Stimulated activated CD8-positive, alpha-beta memory T cell treated with anti-CD3 and anti-CD28 coated beads, Interleukin-7, amount 100 ng/mL, for 48 hours (primary cell): ENCODE measurements at regions not wholly inside any gene's neighbourhood (a gene's known extent, or its start where the extent isn't known, plus 50 kb on each side); places are given as distances from the start of the nearest gene placed in this dataset.

ENCODE experiments used
- DNase-seq, 2 donors: peaks; one replicate each; pipeline ENCODE4 v3.0.0-alpha.2; 2020; ENCODE audit warnings: low read depth in 1 of 2; ENCODE audit errors: extremely low read depth in 1 of 2

DNA sequence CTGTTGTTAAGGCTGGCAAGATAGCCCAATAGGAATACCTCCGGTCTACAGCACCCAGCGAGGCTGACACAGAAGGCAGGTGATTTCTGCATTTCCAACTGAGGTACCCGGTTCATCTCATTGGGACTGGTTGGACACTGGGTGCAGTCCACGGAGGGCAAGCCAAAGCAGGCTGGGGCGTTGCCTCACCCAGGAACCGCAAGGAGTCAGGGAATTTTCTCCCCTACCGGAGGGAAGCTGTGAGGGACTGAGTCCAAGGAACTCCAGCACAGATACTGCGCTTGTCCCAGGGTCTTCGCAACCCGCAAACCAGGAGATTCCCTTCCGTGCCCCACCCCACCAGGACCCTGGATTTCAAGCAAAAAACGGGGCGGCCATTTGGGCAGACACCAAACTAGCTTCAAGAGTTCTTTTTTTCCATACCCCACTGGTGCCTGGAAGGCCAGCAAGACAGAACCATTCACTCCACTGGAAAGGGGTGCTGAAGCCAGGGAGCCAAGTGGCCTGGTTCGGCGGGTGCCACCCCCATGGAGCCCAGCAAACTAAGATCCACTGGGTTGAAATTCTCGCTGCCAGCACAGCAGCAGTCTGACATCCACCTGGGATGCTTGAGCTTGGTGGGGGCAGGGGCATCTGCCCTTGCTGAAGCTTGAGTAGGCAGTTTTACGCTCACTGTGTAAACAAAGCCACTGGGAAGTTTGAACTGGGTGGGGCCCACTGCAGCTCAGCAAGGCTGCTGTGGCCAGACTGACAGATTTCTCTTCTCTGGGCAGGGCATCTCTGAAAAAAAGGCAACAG is 647.2 kb downstream of the BNC2 start:
- no peak for DNase-seq

DNA sequence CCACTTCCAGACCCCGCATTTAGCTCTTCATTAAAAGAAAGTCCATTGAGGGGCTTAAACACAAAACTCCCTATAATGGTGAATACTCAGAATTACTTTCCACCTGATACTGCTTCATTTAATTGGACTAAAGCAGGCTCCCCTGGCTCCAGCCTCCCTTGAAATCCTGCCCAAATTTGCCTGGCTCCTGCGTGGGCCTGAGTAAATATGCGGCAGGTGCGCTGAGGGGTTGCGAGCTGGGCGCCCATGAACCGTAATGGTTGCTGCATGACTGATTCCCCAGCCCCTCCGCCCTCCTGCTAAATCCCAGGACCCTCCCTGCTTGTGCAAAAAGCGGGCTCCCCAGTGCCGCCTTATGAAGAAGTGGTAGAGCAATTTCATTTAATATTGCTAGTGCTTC is 639.7 kb downstream of the BNC2 start:
- DNase-seq = no peak

DNA sequence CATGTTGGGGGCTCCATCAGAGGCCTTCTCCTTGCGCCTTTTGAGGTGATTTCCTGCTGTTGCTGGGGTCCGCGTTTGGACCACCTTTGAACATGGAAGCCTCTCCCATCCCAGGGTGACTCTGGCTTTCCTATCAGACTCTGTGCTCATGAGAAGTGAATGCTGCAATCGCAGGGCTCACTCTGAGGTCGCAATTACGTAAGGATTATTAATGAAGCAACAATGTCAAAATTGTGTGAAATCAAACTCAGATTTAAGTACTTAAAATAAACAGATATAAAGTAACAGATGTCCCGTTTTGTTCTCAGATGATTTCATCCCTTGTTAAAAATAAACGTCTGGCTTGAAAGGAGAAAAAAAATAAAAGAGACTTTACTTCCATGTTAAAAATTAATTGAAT is 634.2 kb downstream of the BNC2 start:
- no peak for DNase-seq

DNA sequence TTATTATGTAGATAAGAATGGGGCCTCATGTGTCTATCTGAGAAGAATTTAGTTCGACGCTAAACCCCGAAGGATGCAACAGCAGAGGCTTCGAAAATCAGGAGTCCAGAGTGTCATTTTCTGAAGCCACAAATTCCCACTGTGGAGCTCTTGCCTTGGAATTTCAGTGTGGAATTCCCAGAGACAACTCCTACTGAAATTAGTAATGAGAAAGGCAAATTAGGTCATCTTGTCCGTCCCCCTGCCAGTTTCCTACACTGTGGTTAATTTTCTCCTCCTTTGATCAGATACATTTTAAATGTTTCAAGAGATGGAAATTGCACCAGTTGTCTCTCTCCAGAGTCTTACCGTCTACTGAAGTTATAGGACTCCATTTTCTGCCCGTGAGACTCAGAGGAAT is 633.6 kb downstream of the BNC2 start:
- DNase-seq = no peak

DNA sequence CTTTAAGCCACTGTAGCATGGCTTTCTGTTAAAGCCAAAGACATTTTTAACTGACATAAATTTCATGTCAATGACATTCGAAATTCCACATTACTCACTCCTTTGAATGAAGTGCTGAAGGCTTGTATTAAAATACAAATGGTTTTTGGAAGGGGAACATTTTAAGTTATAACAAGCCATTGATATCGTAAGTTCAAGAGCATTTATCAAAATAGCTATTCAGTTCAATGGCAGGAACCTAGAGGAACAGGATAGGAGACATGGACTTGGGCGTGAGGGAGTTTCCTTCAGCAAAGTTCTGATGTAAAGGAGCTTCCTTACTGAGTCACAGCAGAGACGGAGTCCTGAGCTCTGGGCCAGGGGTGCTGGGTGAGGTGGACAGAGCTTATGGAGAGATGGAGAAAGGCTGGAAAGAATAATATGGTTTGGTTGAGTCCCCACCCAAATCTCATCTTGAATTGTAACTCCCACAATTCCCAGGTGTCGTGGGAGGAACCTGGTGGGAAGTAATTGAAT is 631.8 kb downstream of the BNC2 start:
- DNase-seq = no peak

DNA sequence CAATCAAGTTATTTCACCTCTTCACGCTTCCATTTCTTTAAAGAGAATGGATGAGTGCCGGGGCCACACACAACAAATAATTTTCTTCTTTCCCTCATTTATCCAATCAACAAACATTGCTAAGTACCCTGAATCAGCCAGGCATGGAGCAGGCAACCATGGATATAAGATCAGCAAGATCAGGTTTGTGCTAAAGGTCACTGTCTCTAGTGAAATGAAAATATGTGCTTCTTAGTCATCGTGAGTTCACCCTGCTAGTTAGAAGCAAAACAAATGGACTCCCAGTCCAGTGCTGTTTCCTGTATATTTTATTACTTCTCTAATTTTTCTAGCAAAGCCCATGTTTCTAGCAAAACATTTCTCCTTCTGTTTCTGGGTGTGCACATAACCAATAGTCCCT is 629.2 kb downstream of the BNC2 start:
- no peak for DNase-seq

DNA sequence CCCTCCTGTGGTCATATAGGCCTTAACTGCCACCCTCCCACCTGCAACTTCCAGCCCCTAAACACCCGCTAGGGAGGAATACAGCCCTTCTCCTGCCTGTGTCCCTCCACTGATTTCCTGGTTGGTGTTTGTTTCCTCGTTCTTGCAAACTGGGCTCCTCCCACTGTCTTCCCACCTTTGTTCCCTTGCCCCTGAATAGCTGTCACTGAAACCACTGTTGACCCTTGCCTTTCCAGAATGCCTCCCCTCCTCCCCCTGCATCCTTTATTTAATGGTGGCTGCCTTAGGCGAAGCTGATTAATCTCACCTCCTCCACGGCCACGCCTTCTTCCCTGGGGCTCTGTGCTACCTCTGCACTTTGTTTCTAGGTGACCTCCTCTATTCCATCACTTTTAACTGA is 626.7 kb downstream of the BNC2 start:
- DNase-seq = no peak

DNA sequence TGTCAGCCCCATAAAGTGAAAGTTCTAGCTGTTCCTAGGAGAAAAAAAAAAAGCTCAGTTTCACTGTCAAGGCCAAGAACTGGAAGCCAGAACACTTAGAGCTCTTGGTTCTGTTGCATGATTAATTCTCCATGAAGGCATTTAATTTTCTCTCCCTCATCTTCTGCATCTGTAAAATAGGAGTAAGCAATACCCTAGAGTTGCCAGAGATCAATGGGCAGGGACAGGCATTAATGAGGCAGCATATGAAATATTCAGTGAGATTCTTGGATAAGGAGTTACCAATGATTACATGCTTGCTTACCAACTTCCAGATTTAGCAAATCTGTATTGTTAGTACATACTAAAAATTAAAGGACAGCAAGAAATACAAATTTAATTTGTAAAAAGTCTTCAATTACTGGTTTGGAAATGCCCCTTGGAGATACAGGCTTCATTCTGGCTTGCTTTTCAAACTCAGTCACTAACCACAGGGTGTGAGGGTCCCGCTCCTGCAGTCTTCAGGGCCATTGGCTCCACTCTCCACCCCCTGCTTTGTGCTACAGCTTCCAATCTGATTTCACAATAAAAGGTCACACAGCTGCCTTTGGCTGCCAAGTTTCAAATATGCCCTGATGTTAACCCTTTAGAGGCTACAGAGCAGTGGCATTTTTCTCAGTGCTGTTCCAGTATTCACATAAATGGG is 624.6 kb downstream of the BNC2 start:
- DNase-seq = no peak

DNA sequence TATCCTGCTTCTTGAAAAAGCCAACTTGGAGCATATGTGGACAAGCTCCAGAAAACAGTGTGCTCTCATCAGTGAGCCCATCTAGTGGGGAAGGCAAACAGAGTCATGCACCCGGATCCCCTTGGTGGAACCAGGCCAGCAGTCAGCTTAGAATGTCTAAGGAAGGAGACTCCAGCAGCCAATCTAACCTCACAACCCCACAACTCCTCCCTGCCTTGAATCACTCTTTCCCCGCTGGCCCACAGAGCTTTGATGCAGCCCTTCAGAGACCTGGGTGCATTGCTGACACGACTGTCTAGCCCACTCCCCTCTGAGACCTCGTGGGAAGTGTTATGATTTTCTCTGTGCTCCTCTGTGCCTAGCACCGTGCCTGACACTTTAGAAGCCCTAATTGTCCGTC is 623.7 kb downstream of the BNC2 start:
- no peak for DNase-seq

DNA sequence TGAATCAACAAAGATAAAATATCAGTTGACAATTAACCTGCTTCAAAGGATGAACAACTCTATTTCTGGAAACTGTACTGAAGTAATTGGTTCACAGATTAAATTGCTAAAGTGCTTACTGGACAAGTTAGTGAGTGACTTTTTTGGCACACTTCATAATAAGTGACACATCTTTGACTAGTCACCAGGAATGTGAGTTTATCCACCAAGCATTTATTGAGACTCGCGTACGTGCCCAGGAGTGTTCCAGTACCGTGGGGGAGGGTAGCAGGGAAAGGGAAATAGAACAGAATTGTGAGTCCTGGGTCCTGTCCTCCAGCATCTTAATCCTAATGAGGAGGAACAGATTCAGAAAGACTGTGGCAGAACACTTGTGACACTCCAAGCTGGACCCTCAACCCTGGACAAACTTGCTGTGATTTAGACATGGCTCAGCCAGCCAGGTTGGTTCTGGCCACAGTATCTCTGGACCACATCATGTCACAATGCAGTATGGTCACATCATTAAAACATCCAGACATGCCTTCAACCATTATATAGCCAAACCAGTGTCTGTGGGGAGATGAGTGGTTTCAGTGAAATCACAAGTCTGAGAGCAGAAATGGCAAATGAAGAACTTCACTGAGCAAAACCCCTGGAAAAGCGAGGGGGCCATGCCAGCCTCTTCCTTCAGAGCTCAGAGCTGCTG is 623.1 kb downstream of the BNC2 start:
- no peak for DNase-seq

DNA sequence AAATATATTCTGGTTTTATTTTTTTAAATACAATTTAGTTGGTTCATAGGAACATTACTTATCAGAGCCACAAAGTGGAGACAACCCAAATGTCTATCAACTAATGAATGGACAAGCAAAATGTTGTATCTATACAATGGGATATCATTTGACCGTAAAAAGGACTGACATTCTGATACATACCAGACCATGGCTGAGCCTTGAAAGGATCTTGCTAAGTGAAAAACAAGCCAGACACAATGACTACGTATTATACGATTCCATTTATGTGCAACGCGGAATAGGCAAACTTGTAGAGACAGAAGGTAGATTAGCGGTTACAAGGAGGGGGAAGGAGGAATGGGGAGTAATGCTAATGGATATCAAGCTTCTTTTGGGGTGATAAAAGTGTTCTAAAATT is 621.6 kb downstream of the BNC2 start:
- DNase-seq = no peak

DNA sequence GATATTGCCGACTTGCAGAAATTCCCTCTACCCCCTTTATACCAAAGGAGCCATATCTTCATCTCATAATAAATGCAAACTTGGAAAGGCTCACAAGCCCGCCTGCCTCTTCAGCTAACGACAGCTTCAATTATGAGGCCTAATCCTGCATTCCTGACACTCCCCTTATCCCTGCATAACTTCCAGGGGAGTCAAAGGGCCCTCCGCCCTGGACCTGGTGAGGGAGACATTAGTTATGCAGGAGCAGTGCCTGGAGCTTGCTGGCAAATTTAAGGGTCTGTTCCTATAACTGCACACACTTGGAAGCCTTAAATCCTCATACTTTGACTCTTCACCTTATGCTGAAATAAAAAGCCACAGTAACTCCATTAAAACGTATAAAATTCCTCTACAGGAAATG is 617.9 kb downstream of the BNC2 start:
- no peak for DNase-seq

DNA sequence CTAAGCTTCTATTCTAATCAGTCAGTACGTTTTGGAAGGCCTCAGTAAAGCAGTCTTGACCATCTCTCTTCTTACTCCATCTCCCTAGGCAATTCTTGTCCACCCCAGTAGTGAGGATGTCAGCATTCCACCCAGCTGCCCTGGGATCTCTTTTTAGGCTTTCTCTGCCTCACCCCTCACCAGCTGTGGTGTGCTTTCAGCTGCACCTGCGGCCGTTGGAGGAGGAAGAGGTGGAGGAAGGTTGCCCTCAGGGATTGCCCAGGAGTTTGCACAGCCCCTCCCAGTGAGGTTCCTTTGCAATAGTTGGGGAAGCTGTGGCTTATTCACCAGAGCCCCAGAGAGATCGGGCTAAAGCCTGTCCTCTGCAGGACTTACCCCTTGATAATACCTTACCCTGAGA is 615.8 kb downstream of the BNC2 start:
- no peak for DNase-seq

DNA sequence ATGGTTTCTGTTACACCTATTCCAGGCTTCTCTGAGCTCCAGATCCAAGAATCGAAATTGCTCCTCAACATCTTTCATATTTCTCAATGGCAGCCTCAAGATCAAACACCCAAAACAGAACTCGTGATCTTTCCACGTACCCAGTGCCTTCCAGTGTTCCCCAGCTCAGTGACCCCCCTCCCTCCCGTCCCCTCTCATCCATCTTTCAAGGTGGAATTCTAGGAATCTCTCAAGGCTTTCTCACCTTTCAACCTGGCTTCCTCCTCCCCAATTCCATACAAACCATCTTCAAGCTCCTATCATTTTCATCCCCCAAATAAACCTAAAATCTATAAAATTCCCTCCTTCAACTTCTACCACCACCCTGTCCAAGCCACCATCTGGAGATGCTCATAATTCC is 615.3 kb downstream of the BNC2 start:
- no peak for DNase-seq

DNA sequence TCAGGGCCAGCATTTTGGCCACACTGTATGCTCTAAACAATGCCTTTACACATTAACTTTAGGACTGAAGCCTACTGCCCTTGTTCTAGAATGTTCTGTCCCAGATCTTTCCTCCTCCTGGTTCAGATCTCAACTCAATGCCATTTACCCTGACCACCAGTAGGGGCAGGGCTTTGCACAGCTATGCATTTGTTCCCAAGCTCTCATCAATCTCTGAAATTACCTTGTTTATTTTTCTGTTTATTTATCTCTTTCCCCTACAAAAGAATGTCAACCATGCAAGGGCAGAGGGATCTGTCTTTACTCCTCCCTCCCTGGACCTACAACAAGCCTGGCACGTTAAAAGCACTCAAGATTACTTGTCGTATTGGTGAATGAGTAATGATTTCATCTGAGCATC is 612.9 kb downstream of the BNC2 start:
- DNase-seq = no peak

DNA sequence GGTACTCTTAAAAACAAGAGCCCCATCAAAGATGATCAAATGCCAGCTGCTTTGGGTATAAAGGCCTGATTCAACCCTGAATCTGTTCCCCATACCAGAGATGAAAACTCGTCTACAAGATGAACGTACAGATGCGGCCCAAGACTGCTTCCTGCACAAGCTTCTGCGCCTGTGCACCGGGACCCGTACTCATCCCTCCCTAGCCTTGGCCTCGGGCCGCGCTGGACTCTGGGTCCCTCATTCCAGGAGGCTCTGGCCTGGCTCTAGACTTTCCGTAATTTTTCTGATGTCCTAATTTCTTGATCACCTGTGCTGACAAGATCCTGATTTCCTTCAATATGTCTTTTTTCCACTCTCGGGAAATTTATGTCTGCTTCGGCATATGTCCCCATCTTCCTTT is 612.3 kb downstream of the BNC2 start:
- DNase-seq = no peak

DNA sequence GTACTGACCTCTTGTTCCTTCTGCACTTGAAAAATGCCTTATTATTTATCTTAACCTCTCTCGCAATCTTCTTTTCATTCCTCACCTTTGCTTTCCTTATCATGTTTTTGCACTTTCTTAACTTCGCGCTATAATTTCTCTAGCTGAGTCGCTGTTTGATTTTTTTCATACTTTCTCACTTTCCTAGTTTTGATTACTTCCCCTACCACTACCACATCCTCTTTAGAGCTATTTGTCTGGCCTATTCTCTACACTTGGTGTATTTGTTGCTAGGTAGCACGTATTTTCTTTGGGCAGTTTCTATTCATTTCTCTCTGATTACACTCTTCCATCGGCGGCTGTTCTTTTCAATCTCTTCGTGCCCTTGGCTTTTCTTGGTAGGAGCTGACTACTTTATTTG is 611.8 kb downstream of the BNC2 start:
- no peak for DNase-seq

DNA sequence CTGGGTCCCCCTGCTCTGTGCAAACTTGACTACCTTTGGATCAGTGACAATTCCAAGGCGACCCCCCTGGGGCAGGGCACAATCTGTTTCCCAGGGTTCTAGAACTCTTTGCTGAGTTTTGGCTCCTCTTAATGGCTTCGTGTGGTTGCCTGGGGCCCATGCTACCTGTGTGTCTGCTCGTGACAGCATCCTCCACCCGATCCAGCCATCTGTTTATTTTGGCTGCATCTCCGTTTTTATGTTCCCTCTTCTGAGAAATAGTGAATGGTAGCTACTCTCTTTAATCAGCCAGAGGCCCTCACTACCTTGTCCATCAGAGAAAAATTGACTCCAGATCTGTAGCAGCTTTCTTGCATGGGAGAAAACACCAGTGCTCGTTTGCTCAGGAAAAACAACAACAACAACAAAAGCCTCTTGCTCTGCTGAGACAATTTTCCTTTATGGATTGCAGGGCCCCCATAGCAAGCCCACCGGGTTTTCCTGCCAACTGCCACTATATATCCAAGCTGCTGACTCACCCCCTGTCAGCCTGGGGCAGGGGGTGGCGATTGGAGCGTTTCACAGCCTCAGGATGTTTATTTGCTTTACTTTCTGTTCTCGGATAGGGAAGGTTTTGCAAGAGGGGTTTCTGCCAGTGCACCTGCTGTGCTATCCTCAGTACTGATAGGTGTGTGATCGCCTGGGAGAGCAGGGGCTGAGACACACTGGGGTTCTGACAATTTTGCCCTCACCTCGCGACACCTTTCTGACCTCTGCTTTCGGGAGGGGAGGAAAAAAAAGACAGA is 607.8 kb downstream of the BNC2 start:
- no peak for DNase-seq

DNA sequence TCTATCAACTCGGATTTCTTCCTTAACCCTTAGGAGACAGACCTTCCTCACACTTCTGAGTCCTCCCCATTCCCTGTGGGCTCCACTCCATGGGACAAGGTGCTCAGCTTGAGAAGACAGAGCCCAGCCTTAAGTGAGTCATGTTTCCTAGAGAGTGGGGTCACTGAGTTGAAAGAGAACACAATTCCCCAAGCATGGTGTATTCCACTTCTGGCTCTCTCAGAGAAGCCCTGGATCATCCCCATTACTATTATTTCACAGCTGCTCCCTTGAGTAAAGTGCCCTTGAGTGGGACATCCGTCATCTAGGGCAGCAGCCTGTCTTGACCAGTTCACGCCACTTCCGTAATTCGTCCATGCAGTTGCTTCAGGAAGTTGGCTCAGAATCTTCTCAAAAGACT is 604.8 kb downstream of the BNC2 start:
- no peak for DNase-seq

DNA sequence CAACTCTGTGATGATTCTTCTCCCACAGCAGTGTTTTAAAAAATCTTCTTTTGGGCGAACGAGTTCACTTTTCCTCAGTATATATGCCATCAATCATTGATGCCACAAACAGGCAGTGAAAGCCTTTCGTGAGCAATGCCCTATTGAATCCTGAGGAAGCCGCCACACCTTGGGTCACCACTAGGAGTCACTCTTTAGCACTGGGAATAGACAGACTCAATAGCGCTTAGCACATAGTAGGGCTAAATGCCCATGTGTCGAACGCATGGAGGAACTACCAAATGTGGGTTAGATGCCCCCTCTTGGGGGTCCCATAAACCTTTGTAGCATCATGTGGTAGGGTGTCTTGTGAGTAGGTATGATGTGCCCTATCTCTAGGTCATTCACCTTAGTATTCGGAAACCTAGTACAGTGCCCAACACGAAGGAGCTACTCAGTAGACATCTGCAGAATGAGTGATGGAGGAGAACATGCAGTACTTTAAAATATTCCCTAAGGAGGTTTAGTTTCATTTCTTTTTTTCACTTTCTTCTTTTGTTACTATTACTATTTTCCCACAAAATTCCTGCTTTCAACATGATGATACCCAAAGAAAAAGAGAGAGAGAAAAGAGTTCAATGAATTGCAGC is 603.7 kb downstream of the BNC2 start:
- no peak for DNase-seq
